NCI-H1105 treated with DMSO at 0.1 percent for 48 hours (cell line): ENCODE measurements at regions not wholly inside any gene's neighbourhood (a gene's known extent, or its start where the extent isn't known, plus 50 kb on each side); places are given as distances from the start of the nearest gene placed in this dataset.
"Not testable (repeated sequence)": the region's sequence is repeated elsewhere in the genome, so short reads cannot be mapped to it uniquely, and the experiment has no call there.

Experiments used
- DNase-seq: peaks from one replicate; lab custom pipeline; 2025; lab: John Stamatoyannopoulos, UW

DNA sequence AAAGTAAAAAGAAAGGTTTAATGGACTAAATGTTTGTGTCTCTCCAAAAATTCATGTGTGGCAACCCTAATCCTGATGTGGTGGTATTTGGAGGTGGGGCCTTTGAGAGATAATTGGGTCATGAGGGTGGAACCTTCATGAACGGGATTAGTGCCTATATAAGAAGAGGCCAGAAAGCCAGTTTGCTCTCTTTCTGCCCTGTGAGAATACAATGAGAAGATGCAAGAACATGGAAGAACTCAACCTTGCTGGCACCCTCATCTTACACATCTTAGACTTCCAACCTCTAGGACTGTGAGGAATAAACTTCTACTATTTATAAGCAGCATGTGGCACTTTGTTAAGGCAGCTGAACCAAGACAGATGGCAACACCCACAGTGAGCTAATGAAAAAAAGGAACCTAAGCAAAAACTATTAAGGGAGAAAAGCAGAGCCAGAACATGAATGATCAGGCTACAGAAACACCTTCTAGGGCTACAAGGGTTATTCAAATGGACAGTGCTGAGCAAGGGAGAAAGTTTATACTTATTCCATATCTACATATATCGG is 159.5 kb downstream of the PLK2 start:
- DNase-seq, result no peak

DNA sequence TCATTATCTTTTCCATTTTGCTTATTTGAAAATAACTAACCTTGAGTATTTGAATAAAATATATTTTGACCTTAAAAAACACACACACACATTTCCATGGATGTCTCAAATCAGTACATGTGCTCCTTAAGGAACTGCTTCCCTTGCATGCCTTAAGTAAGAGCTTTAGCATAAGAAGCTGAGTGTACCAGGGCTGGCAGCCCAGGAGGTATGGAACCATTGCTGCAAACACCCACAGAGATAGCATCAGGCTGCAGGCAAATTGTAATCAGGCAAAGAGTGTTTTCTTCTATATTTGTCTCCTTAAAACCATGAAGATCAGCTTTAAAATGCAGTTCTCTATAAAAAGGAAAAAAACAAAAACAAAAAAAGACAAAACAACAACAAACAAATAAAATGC is 160.6 kb downstream of the PLK2 start:
- DNase-seq, result no peak

DNA sequence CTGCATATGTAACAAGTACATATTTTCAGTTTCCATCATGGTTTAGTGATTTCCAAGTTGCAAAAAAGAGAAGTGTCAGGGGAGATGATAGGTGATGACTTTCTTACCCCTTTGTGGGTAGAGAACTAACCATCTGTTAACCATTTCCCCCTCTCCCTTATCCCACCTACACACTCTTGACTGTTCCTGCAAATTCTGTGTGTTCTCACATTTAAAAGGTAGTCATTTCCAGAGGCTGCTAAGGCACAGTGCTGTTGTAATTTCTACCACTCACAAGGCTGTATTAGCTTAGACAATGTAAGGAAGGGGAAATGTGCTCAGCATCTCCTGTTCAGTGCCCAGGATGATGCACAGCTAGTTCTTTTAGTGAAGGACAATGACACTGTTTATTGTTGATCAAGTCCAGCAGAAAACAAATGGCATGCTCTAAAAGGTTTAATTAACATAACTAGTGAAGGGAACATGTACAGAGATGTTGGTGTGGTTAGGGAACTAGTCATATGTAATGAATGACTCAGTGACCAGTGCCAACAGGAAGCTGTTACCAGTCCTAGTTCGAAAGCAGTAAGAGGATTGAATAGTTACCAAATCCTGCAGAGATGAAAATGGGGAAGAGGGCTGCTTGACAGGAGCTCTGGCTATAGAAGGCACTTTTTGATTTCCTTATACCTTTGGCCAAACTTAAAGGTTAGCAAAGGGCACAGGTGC is 165.1 kb downstream of the PLK2 start:
- DNase-seq, result no peak

DNA sequence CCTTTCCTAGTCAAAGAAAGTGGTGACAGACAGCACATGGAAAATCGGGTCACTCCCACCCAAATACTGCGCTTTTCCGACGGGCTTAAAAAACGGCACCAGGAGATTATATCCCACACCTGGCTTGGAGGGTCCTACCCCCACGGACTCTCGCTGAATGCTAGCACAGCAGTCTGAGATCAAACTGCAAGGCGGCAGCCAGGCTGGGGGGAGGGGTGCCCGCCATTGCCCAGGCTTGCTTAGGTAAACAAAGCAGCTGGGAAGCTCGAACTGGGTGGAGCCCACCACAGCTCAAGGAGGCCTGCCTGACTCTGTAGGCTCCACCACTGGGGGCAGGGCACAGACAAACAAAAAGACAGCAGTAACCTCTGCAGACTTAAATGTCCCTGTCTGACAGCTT is 171.6 kb downstream of the PLK2 start:
- DNase-seq, result not testable (repeated sequence)

DNA sequence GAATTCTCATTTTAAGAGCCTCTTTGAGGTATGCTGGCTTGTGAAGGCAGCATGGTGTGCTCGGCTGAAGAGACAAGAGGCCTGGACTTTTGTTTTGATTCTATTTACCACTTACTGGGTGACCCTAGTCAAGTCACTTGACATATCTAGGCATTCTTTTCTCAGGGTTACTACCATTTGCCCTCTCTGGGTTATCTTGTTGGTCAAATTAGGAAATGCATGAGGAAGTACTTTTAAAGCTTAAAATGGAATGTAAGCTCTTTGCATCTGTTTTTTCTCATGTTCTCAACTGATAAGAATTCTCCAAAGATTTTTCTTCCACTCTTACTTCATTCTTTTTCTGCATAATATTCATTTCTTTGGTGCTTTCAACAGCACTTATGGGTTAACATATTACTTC is 173.1 kb downstream of the PLK2 start:
- DNase-seq, result no peak

DNA sequence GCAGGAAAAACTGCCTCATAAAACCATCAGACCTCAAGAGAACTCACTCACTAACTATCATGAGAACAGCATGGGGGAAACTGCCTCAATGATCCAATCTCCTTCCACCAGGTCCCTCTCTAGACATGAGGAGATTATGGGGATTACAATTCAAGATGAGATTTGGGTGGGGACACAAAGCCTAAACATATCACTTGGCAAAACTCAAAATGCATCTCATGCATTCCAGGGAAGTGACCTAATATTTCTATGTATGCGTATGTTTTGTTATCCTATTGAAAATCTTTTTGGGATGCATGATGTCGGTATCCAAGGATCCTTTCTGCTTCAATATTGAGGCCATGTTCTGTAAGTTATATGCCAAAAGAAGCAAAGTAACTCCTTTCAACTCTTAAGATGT is 174.0 kb downstream of the PLK2 start:
- DNase-seq, result no peak

DNA sequence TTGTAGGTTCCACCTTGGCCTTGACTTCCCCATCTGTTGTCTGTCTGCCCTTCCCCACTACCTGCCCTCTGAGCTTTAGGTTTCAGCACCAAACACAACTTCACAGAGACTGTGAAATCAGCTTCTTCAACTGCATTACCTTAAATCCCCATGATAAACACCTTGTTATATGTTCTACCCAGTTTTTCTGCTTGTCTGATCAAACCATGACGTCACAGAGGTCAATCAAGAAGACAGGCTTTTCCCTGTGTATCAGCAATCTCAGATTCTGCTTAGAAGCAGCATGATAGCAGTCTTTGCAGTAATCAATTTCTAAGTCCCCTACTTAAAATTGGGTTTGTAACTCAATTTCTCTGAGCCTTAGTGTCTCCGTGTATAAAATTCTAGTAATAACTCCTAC is 175.0 kb downstream of the PLK2 start:
- no peak for DNase-seq

DNA sequence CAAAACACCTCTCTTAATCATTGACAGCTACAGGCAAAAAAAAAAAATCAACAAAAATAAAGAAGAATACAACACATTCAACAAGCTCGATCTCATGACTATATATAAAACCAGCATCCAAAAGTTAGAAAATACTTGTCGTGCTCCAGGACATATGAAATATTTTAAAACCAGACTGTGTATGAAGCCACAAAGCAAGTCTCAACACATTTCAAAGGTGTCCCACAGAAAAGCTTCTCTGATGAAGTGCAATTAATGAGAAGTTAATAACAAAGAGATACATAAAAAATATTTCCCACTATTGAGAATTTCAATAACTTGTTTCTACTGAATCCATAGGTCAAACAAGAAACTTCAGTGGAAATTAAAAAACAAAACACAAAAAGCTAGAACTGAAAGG is 178.7 kb downstream of the PLK2 start:
- DNase-seq, result no peak

DNA sequence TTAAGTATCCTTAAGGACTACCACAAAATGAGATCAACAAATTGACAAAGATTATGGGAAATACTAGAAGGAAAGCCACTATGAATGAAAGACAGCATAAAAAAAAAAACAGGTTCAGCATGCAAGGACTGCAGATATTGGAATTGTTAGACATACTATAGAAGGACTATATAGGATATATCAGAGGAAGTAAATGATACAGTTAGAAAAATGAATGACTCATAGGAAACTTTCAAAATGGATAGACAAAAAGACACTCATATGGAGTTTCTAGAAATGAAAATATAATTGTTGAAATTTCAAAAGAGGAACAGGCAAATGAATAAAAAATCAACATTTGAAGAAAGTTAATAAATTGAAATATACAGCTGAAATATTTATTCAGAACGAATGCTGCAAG is 180.6 kb downstream of the PLK2 start:
- DNase-seq, result no peak

DNA sequence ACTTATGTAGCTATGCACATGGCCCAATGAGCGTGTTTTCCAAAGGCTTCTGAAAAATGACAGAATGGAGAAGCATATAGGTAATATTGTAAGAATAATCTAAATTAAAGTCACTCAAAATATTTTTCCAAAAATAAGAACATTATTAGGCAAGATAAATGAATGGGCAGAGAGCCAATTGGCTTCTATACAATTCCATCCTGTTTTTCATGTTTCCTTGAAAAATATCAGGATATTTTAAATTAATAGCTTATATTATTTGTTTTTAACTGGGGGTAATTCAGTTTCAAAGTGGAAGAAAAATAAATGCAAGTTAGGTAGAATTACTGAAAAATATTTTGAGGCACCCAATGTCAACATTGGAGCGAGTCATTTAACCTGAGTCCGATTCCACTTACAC is 183.5 kb downstream of the PLK2 start:
- DNase-seq, result no peak

DNA sequence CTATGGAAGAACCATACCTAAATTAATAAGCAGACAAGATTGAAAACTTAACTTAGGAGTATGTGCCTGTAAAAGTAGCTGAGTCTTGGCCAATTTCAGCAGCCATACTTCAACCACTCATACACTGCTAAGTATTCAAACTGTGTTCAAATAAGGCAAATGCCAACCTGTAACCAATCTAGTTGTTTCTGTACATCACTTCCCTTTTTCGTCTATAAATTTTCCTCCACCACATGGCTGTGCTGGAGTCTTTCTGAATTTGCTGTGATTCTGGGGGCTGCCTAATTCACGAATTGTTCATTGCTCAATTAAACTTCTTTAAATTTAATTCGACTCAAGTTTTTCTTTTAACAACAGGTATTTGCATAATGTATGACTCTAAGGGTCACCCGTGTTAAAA is 184.4 kb downstream of the PLK2 start:
- DNase-seq, result no peak

DNA sequence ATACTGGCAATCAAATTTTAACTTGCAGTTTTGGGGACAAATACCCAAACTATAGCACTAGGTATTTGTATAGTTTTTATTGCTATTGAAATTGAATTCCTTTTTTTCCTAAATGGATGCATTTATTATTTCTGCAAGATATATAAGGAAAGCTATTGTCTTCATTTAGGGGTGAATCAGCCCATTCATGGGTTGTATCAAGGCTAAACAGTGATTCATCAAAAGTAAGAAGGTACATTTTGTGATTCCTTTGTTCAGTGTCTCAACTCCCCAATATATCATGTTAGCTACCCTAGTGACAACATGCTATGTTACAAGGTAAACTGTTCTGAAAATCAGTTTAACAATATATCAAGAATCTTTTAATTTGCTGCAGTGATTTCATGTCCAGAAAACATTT is 185.7 kb downstream of the PLK2 start:
- DNase-seq, result no peak

DNA sequence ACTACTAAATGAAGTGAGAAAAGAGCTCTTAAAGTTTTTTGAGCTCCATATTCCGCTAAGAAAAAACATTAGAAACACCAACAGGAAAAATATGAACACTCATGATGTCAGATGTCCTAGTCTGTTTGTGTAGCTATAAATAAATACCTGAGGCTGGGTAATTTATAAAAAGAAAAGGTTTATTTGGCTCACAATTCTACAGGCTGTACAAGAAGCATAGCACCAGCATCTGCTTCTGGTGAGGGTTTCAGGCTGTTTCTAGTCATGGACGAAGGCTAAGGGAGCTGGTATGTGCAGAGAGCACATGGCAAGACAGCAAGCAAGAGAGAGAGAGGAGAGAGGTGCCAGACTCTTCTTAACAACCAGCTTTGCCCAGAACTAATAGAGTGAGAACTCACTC is 186.2 kb downstream of the PLK2 start:
- DNase-seq, result no peak

DNA sequence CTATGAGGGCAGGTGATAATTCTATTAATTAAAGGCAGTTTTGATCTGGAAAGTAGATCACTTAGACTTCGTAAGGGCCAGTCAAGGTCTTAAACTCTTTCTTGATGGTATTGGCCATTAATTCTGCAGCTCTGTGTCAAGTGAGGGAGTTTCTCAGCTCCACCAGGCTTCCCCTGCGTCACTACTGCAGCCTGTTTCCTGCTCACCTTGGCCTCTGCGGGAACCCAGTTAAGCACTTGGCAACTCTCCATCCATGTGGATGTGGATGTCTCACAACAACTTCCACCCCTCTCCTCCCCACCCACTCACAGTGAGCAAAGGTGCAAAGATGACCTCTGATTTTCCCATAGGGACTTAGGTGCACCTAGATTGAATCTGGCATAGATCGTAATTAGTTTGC is 191.6 kb downstream of the PLK2 start:
- no peak for DNase-seq

DNA sequence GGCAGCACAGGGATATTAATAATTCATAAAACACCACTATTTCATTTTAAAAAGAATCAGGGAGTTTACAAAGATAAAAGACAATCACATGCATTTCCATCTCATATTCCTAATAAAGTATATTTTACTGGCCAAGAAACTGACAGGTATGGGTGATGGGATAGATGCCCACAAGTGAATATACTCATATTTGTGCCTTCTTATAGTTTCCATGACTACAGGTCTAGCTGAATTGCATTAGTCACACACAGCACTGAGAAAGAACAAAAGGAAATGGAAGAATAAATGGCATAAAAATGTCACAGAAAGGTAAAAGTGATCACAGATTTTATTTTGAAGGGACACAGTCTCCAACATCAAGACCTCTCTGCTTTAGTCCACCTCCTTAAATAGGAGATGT is 193.5 kb downstream of the PLK2 start:
- no peak for DNase-seq

DNA sequence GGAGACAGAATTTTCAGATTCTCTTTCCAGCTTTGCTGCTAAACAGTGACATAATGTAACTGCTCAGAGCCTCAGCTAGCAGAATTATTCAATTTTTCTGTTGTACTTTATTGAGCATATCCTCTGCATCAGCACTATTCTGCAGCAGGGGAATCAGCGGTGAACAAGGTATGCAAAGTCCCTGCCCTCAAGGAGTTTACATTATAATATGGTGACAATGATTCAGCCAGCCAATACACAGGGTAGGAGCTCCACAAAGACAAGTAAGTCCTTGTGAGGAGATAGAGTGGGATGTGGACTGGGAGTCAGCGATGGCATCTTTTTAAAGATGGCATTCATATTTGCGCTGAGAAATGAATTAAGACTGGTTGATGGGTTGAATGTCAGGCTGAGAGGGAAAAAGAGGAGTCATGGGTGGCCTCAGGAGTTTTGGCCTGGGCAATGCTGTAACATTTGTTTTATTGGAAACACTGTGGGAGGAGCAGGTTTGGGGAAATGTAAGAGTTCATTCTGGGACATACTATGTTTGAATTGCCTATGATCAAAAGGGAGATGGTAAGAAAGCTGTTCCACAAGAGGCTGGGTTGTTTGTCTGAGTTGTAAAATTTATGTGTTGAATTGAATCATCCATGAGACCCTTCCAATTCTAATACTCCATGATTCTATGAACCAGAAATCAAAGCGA is 194.5 kb downstream of the PLK2 start:
- no peak for DNase-seq

DNA sequence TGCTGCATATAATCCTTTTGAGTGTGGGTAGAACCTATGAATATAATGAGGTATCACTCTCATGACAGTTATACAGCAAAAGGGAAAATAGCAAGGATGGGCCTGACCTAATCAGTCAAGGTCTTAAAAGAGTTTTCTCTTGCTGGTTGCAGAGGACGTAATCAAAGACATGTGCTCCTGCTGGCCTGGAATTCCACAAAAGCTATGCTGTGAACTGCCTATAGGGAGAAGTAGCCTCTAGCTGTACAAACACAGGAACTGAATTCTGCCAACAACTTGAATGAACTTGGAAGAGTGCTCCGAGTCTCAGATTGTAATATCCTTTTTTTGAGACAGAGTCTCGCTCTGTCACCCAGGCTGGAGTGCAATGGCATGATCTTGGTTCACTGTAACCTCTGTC is 195.6 kb downstream of the PLK2 start:
- no peak for DNase-seq

DNA sequence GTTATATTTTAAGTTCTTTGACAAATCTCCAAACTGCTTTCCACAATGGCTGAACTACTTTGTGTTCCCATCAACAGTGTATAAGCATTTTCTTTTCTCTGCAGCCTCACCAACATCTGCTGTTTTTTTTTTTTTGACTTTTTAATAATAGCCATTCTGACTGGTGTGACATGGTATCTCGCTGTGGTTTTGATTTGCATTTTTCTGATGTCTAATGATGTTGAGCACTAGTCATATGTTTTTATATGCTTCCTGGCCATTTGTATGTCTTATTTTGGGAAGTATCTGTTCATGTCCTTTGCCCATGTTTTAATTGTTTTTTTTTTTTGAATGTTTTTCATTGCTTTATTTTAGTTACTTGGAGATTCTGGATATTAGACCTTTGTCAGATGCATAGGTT is 196.6 kb downstream of the PLK2 start:
- no peak for DNase-seq

DNA sequence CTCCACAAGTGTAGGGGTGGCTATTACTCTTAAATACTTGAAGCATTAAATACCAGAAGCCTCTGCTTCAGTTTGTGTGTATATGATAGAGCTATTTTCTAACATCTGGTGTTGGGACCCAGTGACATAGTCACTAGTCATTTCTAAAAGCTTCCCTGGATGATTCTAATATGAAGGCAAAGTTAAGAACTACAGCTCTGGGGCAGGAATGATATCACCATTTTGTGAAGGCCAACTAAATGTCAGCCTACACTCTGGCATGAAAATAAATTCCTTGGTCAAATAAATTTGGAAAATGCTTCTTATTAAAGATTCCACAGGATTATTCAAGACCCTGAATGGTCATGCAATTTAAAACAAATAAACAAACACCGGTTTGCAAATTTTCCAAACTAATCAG is 197.7 kb downstream of the PLK2 start:
- no peak for DNase-seq

DNA sequence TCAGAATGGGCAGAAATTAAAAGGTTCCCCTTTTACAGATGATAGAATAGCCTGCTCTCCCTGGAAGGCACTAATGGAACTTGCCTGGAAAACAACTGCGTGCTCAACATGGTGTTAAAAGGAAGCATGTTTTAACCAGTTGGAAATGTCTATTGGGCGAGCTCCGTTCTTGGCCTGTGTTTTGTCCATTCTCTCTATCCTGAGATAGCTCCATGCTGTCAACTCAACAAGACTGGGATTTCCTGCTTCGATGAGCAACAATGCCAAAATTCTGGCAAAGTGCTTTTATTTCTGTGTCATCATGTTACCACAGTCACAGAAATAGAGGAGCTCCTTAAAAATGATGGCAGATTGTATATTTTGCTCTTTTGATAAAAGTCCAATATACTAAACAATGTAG is 198.3 kb downstream of the PLK2 start:
- DNase-seq, result no peak

DNA sequence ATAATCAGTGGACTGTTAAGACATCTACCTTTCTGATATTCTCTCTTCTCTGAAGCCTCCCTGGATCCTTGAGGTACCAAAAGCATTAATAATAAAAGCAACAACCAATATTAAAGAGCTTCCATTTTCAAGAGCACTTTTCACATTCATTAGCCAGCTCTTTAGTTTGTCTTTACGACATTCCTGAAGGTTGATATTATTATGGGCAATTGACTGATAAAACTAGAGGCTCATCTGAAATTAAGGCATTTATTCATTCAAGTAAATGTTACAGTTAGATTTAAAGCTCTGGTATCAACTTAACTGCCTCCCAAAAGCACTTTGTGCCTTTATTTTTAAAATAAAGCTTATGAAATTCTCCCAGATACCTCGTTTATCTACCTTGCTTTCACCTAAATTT is 199.6 kb downstream of the PLK2 start:
- DNase-seq, result no peak

DNA sequence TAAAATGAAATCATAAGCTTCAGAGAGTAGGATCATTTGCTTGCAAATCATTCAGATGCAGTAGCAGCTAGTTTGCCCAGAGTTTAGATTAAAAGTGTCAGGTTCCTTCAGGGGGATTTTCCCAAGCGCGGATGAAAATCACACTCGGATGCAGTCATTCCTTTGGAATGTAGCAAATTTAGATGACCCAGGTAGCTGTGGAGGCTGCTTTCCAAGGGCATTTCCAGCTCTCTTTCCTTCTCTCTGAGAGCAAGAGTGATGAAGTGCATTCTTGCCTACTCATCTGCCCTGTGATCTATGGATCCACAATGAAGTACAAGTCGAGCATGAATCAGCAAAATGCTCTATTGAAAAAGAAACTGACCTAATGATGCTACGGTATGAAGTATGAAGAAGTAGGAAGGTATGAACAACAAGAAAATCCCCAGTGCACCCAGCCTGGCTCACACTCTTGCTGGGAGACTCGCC is 200.2 kb downstream of the PLK2 start:
- DNase-seq, result no peak

DNA sequence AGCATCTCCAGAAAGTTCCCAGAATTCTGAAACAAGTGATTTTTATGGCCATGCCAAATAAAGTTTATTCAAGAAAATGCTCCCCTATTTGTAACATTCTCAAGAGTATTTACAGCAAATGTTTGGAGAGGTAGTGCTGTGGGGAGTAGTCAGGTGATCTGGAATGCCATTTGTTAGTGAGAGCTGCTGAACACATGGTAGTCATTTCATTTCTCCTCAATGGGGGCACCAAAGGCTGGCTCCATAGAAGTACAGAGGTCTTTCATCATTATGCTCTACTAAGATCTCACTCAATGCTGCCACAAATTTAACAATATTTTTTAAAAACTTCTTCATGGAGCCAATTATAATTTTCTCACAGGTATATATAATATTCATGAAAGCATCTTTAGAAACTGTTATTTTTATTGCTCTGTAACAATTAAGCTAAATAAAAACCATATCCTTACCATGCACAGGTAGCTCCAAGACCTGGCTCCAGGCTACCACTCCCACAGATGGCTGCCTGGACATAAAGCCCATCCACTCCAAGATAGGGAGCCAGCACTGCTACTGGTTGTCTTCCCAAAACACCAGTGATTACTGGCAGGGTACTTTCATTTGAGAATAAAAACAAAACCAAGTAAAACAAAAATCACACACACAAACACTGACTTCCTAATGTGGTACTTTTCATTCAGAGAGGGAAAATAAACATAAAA is 200.8 kb downstream of the PLK2 start:
- no peak for DNase-seq
